Suppressor macrophage treated with lipopolysaccharide for 4 hours (primary cell): ENCODE measurements at regions not wholly inside any gene's neighbourhood (a gene's known extent, or its start where the extent isn't known, plus 50 kb on each side); places are given as distances from the start of the nearest gene placed in this dataset.
"Not testable (repeated sequence)": the region's sequence is repeated elsewhere in the genome, so short reads cannot be mapped to it uniquely, and the experiment has no call there.

Source experiments
- DNase-seq: peaks from one replicate; pipeline ENCODE4 v3.0.0-alpha.2; 2020

- no peak for DNase-seq
Observed at GRCh38 chr5:26386532-26386931, 651.9 kb downstream of the CDH9 start.

- not testable (repeated sequence) for DNase-seq
Observed at GRCh38 chr5:26364624-26365023, 673.8 kb downstream of the CDH9 start.

- DNase-seq = no peak
Observed at GRCh38 chr5:26343801-26344325, 694.5 kb downstream of the CDH9 start.

- DNase-seq = no peak
Observed at GRCh38 chr5:26339576-26339975, 698.8 kb downstream of the CDH9 start.

- DNase-seq = no peak
Observed at GRCh38 chr5:26329562-26330189, 708.7 kb downstream of the CDH9 start.

- DNase-seq = no peak
Observed at GRCh38 chr5:26326153-26326759, 712.1 kb downstream of the CDH9 start.

- not testable (repeated sequence) for DNase-seq
Observed at GRCh38 chr5:26325432-26325831, 713.0 kb downstream of the CDH9 start.

GRCh38 chr5:26324273-26324895, 714.0 kb downstream of the CDH9 start:
- not testable (repeated sequence) for DNase-seq

GRCh38 chr5:26323794-26324193, 714.6 kb downstream of the CDH9 start:
- DNase-seq = no peak

- DNase-seq = no peak
Observed at GRCh38 chr5:26321278-26321677, 717.1 kb downstream of the CDH9 start.

- DNase-seq = no peak
Observed at GRCh38 chr5:26310415-26310814, 728.0 kb downstream of the CDH9 start.

- DNase-seq = no peak
Observed at GRCh38 chr5:26295541-26295940, 742.8 kb downstream of the CDH9 start.

GRCh38 chr5:26282190-26282589, 756.2 kb downstream of the CDH9 start:
- no peak for DNase-seq

GRCh38 chr5:26278078-26278477, 760.3 kb downstream of the CDH9 start:
- DNase-seq = no peak

- DNase-seq = no peak
Observed at GRCh38 chr5:26259081-26259480, 779.3 kb downstream of the CDH9 start.

- DNase-seq = no peak
Observed at GRCh38 chr5:26245321-26245720, 793.1 kb downstream of the CDH9 start.

GRCh38 chr5:26239588-26239987, 798.8 kb downstream of the CDH9 start:
- no peak for DNase-seq

- DNase-seq = no peak
Observed at GRCh38 chr5:26237489-26237888, 800.9 kb downstream of the CDH9 start.

GRCh38 chr5:26236936-26237335, 801.5 kb downstream of the CDH9 start:
- DNase-seq = no peak

- no peak for DNase-seq
Observed at GRCh38 chr5:26232706-26233105, 805.7 kb downstream of the CDH9 start.

GRCh38 chr5:26231316-26231715, 807.1 kb downstream of the CDH9 start:
- no peak for DNase-seq

- DNase-seq = no peak
Observed at GRCh38 chr5:26229848-26230247, 808.5 kb downstream of the CDH9 start.

GRCh38 chr5:26227245-26227644, 811.1 kb downstream of the CDH9 start:
- DNase-seq = no peak

- no peak for DNase-seq
Observed at GRCh38 chr5:26205121-26205520, 833.3 kb downstream of the CDH9 start.
